HCT116 (cell line): ENCODE measurements at regions not wholly inside any gene's neighbourhood (a gene's known extent, or its start where the extent isn't known, plus 50 kb on each side); places are given as distances from the start of the nearest gene placed in this dataset.

ENCODE experiments used
- ATAC-seq: fragments of 200-7000 bp; cut with Tn5 transposase; 2 replicates; pipeline ENCODE4 v1.9.1; 2020; ENCODE audit warnings: mild to moderate bottlenecking, moderate library complexity
- BruUV-seq: library from RNA; stranded (reverse); fragments of 400-500 nt; replicated peaks from 2 replicates; lab custom pipeline; 2021; lab: Mats Ljungman, UMichigan
- CTCF ChIA-PET: fragments of 300-600 bp; sonication (Branson Sonifier 250); formaldehyde crosslinking; loops from one replicate; lab custom pipeline; 2021; ENCODE audit warnings: antibody characterized with exemption; lab: Charles Lee
- POLR2A ChIA-PET: fragments of 300-600, 350-600 bp; sonication (Branson Sonifier 250); formaldehyde crosslinking; loops from one replicate; lab custom pipeline; 2021; ENCODE audit warnings: antibody characterized with exemption; lab: Charles Lee
- RAD21 ChIA-PET, 2 experiments: fragments of 300-600 bp; sonication (Branson Sonifier 250); formaldehyde crosslinking; loops; one replicate each; lab custom pipeline; 2023; ENCODE audit warnings: low total read pairs in 2 of 2; ENCODE audit not compliant: uncharacterized antibody in 2 of 2, unreplicated experiment in 2 of 2, low non-redundant PET in 1 of 2; lab: Charles Lee
- DNase-seq: peaks from one replicate; pipeline ENCODE4 v3.0.0-alpha.2; 2010; ENCODE audit warnings: low read depth, low spot score
- H2AFZ ChIP-seq: fragments of 200-600 bp; shearing (Covaris generic), sonication (generic); 2 replicates; pipeline ENCODE4 v1.6.1; 2017; ENCODE audit warnings: low read depth, mixed run types, mixed read lengths, antibody characterized with exemption, low read length; ENCODE audit not compliant: poor library complexity, severe bottlenecking
- H3K27ac ChIP-seq: 2 replicates; pipeline ENCODE4 v1.5.1; 2012; ENCODE audit warnings: low read depth, low read length
- H3K27me3 ChIP-seq: fragments of 200-600 bp; sonication (generic); 2 replicates; pipeline ENCODE4 v1.6.1; 2016; ENCODE audit warnings: mixed run types, low read length, mixed read lengths; ENCODE audit not compliant: insufficient read depth
- H3K36me3 ChIP-seq, 2 experiments: fragments of 200-500 bp in 1 of 2; fragments of 200-600 bp in 1 of 2; sonication (Bioruptor generic) in 1 of 2; sonication (generic) in 1 of 2; 2 replicates each; pipeline versions ENCODE4 v1.5.1 to v1.6.1; 2014 to 2016; ENCODE audit warnings: low read length in 2 of 2, inconsistent platforms in 1 of 2, mixed read lengths in 1 of 2, mixed run types in 1 of 2; ENCODE audit not compliant: insufficient read depth in 2 of 2, control insufficient read depth in 1 of 2
- H3K4me1 ChIP-seq, 2 experiments: fragments of 200-600 bp in 1 of 2; sonication (generic) in 1 of 2; 2 replicates each; pipeline versions ENCODE4 v1.5.1 to v1.6.1; 2012 to 2017; ENCODE audit warnings: low read length in 2 of 2, inconsistent platforms in 1 of 2, mild to moderate bottlenecking in 1 of 2, mixed read lengths in 1 of 2, mixed run types in 1 of 2, moderate library complexity in 1 of 2; ENCODE audit not compliant: insufficient read depth in 2 of 2, control insufficient read depth in 1 of 2
- H3K4me2 ChIP-seq: fragments of 200-600 bp; sonication (generic); 2 replicates; pipeline ENCODE4 v1.6.1; 2017; ENCODE audit warnings: mixed run types, low read length, mixed read lengths
- H3K4me3 ChIP-seq, 2 experiments: fragments of 200-600 bp in 1 of 2; sonication (generic) in 1 of 2; replicated peaks in 1 of 2; 2 replicates each; pipeline ENCODE4 v1.5.1; 2011 to 2016; ENCODE audit warnings: low read length in 2 of 2, control low read depth in 1 of 2, low read depth in 1 of 2, mild to moderate bottlenecking in 1 of 2, mixed read lengths in 1 of 2, mixed run types in 1 of 2
- H3K79me2 ChIP-seq: fragments of 200-600 bp; sonication (generic); 2 replicates; pipeline ENCODE4 v1.6.1; 2017; ENCODE audit warnings: mild to moderate bottlenecking, mixed run types, low read length, moderate library complexity, mixed read lengths; ENCODE audit not compliant: insufficient read depth
- H3K9ac ChIP-seq: fragments of 200-600 bp; sonication (generic); 2 replicates; pipeline ENCODE4 v1.6.1; 2016; ENCODE audit warnings: low read length, mixed read lengths
- H3K9me2 ChIP-seq: fragments of 200-600 bp; sonication (generic), shearing (Covaris generic); 2 replicates; pipeline ENCODE4 v1.6.1; 2017; ENCODE audit warnings: mixed run types, mild to moderate bottlenecking, moderate library complexity; ENCODE audit not compliant: insufficient read depth
- H3K9me3 ChIP-seq, 2 experiments: fragments of 200-500 bp in 1 of 2; fragments of 200-600 bp in 1 of 2; sonication (Bioruptor generic) in 1 of 2; sonication (generic) in 1 of 2; 2 replicates each; pipeline ENCODE4 v1.6.1; 2014 to 2017; ENCODE audit warnings: low read length in 2 of 2, mixed read lengths in 2 of 2, inconsistent platforms in 1 of 2, low read depth in 1 of 2, mild to moderate bottlenecking in 1 of 2, mixed run types in 1 of 2, moderate library complexity in 1 of 2; ENCODE audit not compliant: control insufficient read depth in 1 of 2, insufficient read depth in 1 of 2
- H4K20me1 ChIP-seq: fragments of 200-600 bp; sonication (generic), shearing (Covaris generic); 2 replicates; pipeline ENCODE4 v1.6.1; 2017; ENCODE audit warnings: mixed run types, mild to moderate bottlenecking, moderate library complexity; ENCODE audit not compliant: insufficient read depth
- ATF3 ChIP-seq: IDR thresholded peaks from 2 replicates; pipeline ENCODE4 v1.6.1; 2012
- ELF1 ChIP-seq: IDR thresholded peaks from 2 replicates; pipeline ENCODE4 v1.6.1; 2012; ENCODE audit warnings: low read depth, borderline replicate concordance
- JUND ChIP-seq: IDR thresholded peaks from 2 replicates; pipeline ENCODE4 v1.6.1; 2012
- RAD21 ChIP-seq: IDR thresholded peaks from 2 replicates; pipeline ENCODE4 v1.6.1; 2012; ENCODE audit warnings: low read depth, mild to moderate bottlenecking
- REST ChIP-seq: IDR thresholded peaks from 2 replicates; pipeline ENCODE4 v1.6.1; 2012; ENCODE audit warnings: low read depth
- SIN3A ChIP-seq: IDR thresholded peaks from 2 replicates; pipeline ENCODE4 v1.6.1; 2012; ENCODE audit warnings: low read depth
- SP1 ChIP-seq: IDR thresholded peaks from 2 replicates; pipeline ENCODE4 v1.6.1; 2012; ENCODE audit warnings: low read depth
- TCF7L2 ChIP-seq: IDR thresholded peaks from 2 replicates; pipeline ENCODE4 v1.7.0; 2011; ENCODE audit warnings: borderline replicate concordance, inconsistent platforms; ENCODE audit not compliant: insufficient read depth, insufficient read length; ENCODE audit errors: extremely low read depth
- YY1 ChIP-seq: IDR thresholded peaks from 2 replicates; pipeline ENCODE4 v1.6.1; 2011; ENCODE audit warnings: low read length, low read depth, moderate library complexity, mild to moderate bottlenecking; ENCODE audit not compliant: insufficient replicate concordance; ENCODE audit errors: extremely low read depth
- ZFX ChIP-seq: fragments of 450-650 bp; IDR thresholded peaks from 2 replicates; pipeline ENCODE4 v1.6.1; 2017
- ZNF274 ChIP-seq: fragments of 200-500 bp; sonication (Bioruptor generic); IDR thresholded peaks from 2 replicates; pipeline ENCODE4 v1.6.1; 2014; ENCODE audit warnings: mild to moderate bottlenecking, low read depth, low read length, inconsistent platforms
- intact Hi-C: fragments of 100-400 bp; cut with micrococcal nuclease; formaldehyde crosslinking; loops from 2 replicates; pipeline ENCODE4 v1.10.0; 2022

GRCh38 chr2:64861452-64862397 lies 127.5 kb upstream of the SLC1A4 start (continued):
- TF ChIP-seq ELF1, result no peak

DNA sequence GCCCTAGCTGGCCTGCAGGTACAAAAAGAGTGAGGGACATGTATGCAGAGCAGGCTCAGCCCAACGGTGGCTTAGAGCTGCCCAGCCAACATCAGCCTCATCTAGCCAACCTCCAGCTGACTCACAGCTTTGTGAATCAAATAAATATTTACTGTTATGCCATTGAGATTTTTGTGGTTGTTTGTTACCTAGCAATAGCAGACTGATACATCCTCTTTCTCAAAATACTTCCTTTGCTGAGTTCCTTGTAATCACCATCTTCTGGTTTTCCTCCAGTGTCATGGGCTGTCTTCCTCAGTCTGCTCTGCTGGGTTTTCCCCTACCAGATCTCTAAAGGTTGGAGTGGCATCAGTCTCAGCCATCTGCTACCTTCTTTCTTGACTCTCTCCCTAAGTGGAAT lies 126.6 kb upstream of the SLC1A4 start:
- ChIA-PET RAD21 (no interaction called here), POLR2A (no interaction called here), CTCF (interaction anchor here (1.4 kb wide), 1 partner anchor 218 kb away, joined by 3 read pairs; no protein-coding TSS in a partner anchor)
- H3K4me1 ChIP-seq, result peaks cover 39 to 90% of the 10 kb centered on the region in 2 experiments
- H3K27me3 ChIP-seq, result no peaks in the 10 kb centered on the region
- H4K20me1 ChIP-seq, result no peaks in the 10 kb centered on the region
- H3K9ac ChIP-seq, result no peak overlapping the region
- DNase-seq, result no peak
- no peak overlapping the region for H2AFZ ChIP-seq
- no peak overlapping the region for H3K27ac ChIP-seq
- no peak overlapping the region for H3K4me3 ChIP-seq
- no peaks in the 10 kb centered on the region for H3K36me3 ChIP-seq
- H3K9me3 ChIP-seq, result peaks cover 0 to 11% of the 10 kb centered on the region in 2 experiments; a peak in 1 of 4 replicates
- TF ChIP-seq RAD21 (no peak), ZNF274 (no peak), JUND (no peak), ZFX (no peak), TCF7L2 (no peak), ATF3 (no peak), YY1 (no peak), SIN3A (no peak), REST (no peak), SP1 (no peak)
- intact Hi-C loops, result no loop called here
- H3K4me2 ChIP-seq, result no peak overlapping the region
- no TSS peak for BruUV-seq
- H3K79me2 ChIP-seq, result no peaks in the 10 kb centered on the region
- H3K9me2 ChIP-seq, result no peaks in the 10 kb centered on the region
- no peak for ATAC-seq
